ENCODE measurements at regions not wholly inside any gene's neighbourhood (a gene's known extent, or its start where the extent isn't known, plus 50 kb on each side); places are given as distances from the start of the nearest gene placed in this dataset.

GRCh38 chr2:120446236-120447126, 100.5 kb downstream of the INHBB start (continued):
- TF ChIP-seq TFAP4 (IDR thresholded peaks at IDR 0.05; ENCODE audit: borderline replicate concordance, low read depth) (peak; percentile 46; the same call in 1 of the 2 replicates), PLSCR1 (CRISPR knock-in tag; IDR thresholded peaks at IDR 0.05; ENCODE audit: borderline replicate concordance) (no peak), ZNF687 (CRISPR knock-in tag; IDR thresholded peaks at IDR 0.05) (peak; percentile 49)

GRCh38 chr2:120447127-120447785, 101.3 kb downstream of the INHBB start:
- no peak for FAIRE-seq
- BruUV-seq (replicated peaks) = no TSS peak
- no peak overlapping the region for H3K4me3 ChIP-seq (replicated peaks in 1 of 3; ENCODE audit: insufficient read depth in 1 of 3, low read depth in 2 of 3, low read length in 3 of 3)
- TF ChIP-seq THAP9 (CRISPR knock-in tag; IDR thresholded peaks at IDR 0.05; ENCODE audit: borderline replicate concordance) (no peak), MAFG (CRISPR knock-in tag; IDR thresholded peaks at IDR 0.05) (no peak), HNF4A (CRISPR knock-in tag; IDR thresholded peaks at IDR 0.05) (no peak)

More at GRCh38 chr2:120447127-120447785, 101.3 kb downstream of the INHBB start:
- ChIA-PET POLR2A (interaction anchor here (6.4 kb wide), 1 partner anchor 18 kb away, joined by 30 read pairs; no protein-coding TSS in a partner anchor), CTCF (ENCODE audit: low intra/inter-chr PET ratio, low total read pairs) (no interaction called here)
- Histone ChIP-seq H3K9me3 (ENCODE audit: low read length) (no peaks in the 10 kb centered on the region), H3K27me3 (ENCODE audit: control insufficient read depth in 1 of 2, insufficient read depth in 2 of 2, low read length in 2 of 2) (peaks cover 17 to 87% of the 10 kb centered on the region in 2 experiments; a peak in 4 of 5 replicates), H4K20me1 (ENCODE audit: insufficient read depth, low read length) (no peaks in the 10 kb centered on the region), H2AFZ (ENCODE audit: low read length) (no peak overlapping the region), H3K79me2 (ENCODE audit: insufficient read depth, low read length) (no peaks in the 10 kb centered on the region), H3K4me1 (ENCODE audit: insufficient read depth, low read length) (peaks cover 14% of the 10 kb centered on the region), H3K9ac (ENCODE audit: insufficient read depth, low read depth, low read length) (no peak overlapping the region), H3K36me3 (replicated peaks in 1 of 2; ENCODE audit: control insufficient read depth in 1 of 2, insufficient read depth in 2 of 2, low read length in 2 of 2) (no peaks in the 10 kb centered on the region), H3K4me2 (ENCODE audit: low read depth, low read length) (no peak overlapping the region), H3K27ac (ENCODE audit: extremely low read length, insufficient read depth, low read length) (no peak overlapping the region)
- DNase-seq (ENCODE audit: low spot score) = no peak
- intact Hi-C loops (cut with micrococcal nuclease; ENCODE audit: unreplicated experiment) = no loop called here
- in situ Hi-C loops (cut with HindIII; ENCODE audit: extremely low pct_ligation_motif_present, low pct_unique_long_range_greater_than_20kb) = no loop called here
- no peak for ATAC-seq
- 32% methylated on average over 8 of the region's 8 CpGs for WGBS (ENCODE audit: low lambda C conversion rate)
